IMR-90 (cell line): ENCODE measurements at regions not wholly inside any gene's neighbourhood (a gene's known extent, or its start where the extent isn't known, plus 50 kb on each side); places are given as distances from the start of the nearest gene placed in this dataset.

ENCODE experiments used
- ATAC-seq: fragments of 200-7000 bp; cut with Tn5 transposase; 2 replicates; pipeline ENCODE4 v1.9.1; 2020; ENCODE audit warnings: low read depth, mild to moderate bottlenecking, moderate library complexity
- BruUV-seq: library from RNA; stranded (reverse); fragments of 400-500 nt; replicated peaks from 2 replicates; lab custom pipeline; 2021; lab: Mats Ljungman, UMichigan
- CTCF ChIA-PET: fragments of 300-600 bp; formaldehyde crosslinking; extraction: SDS; loops from one replicate; lab custom pipeline; 2021; ENCODE audit warnings: antibody characterized with exemption; lab: Yijun Ruan, JAX
- POLR2A ChIA-PET: fragments of 300-600 bp; sonication (Branson Sonifier 250); formaldehyde crosslinking; loops from one replicate; lab custom pipeline; 2022; ENCODE audit warnings: antibody characterized with exemption; ENCODE audit not compliant: unreplicated experiment; lab: Charles Lee
- DNase-seq: peaks from one replicate; pipeline ENCODE4 v3.0.0; 2013
- H2AFZ ChIP-seq: replicated peaks from 2 replicates; pipeline ENCODE3; 2013; ENCODE audit warnings: low read length, mild to moderate bottlenecking; ENCODE audit not compliant: poor library complexity
- H2AK5ac ChIP-seq: 2 replicates; pipeline ENCODE4 v1.6.1; 2013; ENCODE audit warnings: low read depth, low read length, inconsistent platforms
- H2AK9ac ChIP-seq: replicated peaks from 2 replicates; pipeline ENCODE3; 2013; ENCODE audit warnings: mild to moderate bottlenecking, low read depth, low read length, moderate library complexity; ENCODE audit not compliant: poor library complexity
- H2BK120ac ChIP-seq: 2 replicates; pipeline ENCODE4 v1.6.1; 2013; ENCODE audit warnings: low read depth, low read length, inconsistent platforms
- H2BK15ac ChIP-seq: 3 replicates; pipeline ENCODE4 v1.6.1; 2013; ENCODE audit warnings: low read depth, low read length, inconsistent platforms
- H2BK20ac ChIP-seq: 2 replicates; pipeline ENCODE4 v1.6.1; 2013; ENCODE audit warnings: low read depth, mild to moderate bottlenecking, inconsistent platforms, low read length, moderate library complexity
- H2BK5ac ChIP-seq: 2 replicates; pipeline ENCODE4 v1.6.1; 2013; ENCODE audit warnings: mild to moderate bottlenecking, low read depth, low read length, inconsistent platforms; ENCODE audit not compliant: poor library complexity, severe bottlenecking
- H3K14ac ChIP-seq: replicated peaks from 2 replicates; pipeline ENCODE4 v1.6.1; 2013; ENCODE audit warnings: low read depth, low read length, inconsistent platforms
- H3K18ac ChIP-seq: 2 replicates; pipeline ENCODE4 v1.6.1; 2013; ENCODE audit warnings: low read depth, low read length, control low read depth
- H3K23ac ChIP-seq: 2 replicates; pipeline ENCODE4 v1.6.1; 2013; ENCODE audit warnings: low read depth, low read length, inconsistent platforms
- H3K27ac ChIP-seq: 2 replicates; pipeline ENCODE4 v1.5.1; 2013; ENCODE audit warnings: mild to moderate bottlenecking, control low read depth, low read length; ENCODE audit not compliant: insufficient read depth
- H3K27me3 ChIP-seq: 2 replicates; pipeline ENCODE4 v1.6.1; 2013; ENCODE audit warnings: low read length; ENCODE audit not compliant: control insufficient read depth, insufficient read depth
- H3K36me3 ChIP-seq: 2 replicates; pipeline ENCODE4 v1.6.1; 2013; ENCODE audit warnings: low read length, mixed read lengths; ENCODE audit not compliant: control insufficient read depth, insufficient read depth
- H3K4ac ChIP-seq: 2 replicates; pipeline ENCODE4 v1.6.1; 2013; ENCODE audit warnings: low read depth, low read length, inconsistent platforms
- H3K4me1 ChIP-seq: 2 replicates; pipeline ENCODE4 v1.6.1; 2013; ENCODE audit warnings: low read length, mixed read lengths; ENCODE audit not compliant: control insufficient read depth, insufficient read depth
- H3K4me2 ChIP-seq: 2 replicates; pipeline ENCODE4 v1.6.1; 2013; ENCODE audit warnings: low read depth, mild to moderate bottlenecking, control low read depth, low read length, moderate library complexity
- H3K4me3 ChIP-seq: 2 replicates; pipeline ENCODE4 v1.5.1; 2013; ENCODE audit warnings: low read depth, mild to moderate bottlenecking, control low read depth, low read length, moderate library complexity; ENCODE audit not compliant: insufficient read depth
- H3K56ac ChIP-seq: 2 replicates; pipeline ENCODE4 v1.6.1; 2013; ENCODE audit warnings: low read length, inconsistent platforms; ENCODE audit not compliant: insufficient read depth; ENCODE audit errors: extremely low read depth
- H3K79me1 ChIP-seq, 2 experiments: 2 replicates each; pipeline ENCODE4 v1.6.1; 2013; ENCODE audit warnings: low read length in 2 of 2, inconsistent platforms in 1 of 2, low read depth in 1 of 2
- H3K9ac ChIP-seq: 2 replicates; pipeline ENCODE4 v1.6.1; 2013; ENCODE audit warnings: low read depth, low read length, control low read depth
- H3K9me1 ChIP-seq: 2 replicates; pipeline ENCODE4 v1.6.1; 2013; ENCODE audit warnings: low read length, inconsistent platforms; ENCODE audit not compliant: insufficient read depth
- H3K9me3 ChIP-seq: 2 replicates; pipeline ENCODE4 v1.6.1; 2013; ENCODE audit warnings: low read length; ENCODE audit not compliant: control insufficient read depth, insufficient read depth
- H4K20me1 ChIP-seq: 2 replicates; pipeline ENCODE4 v1.6.1; 2013; ENCODE audit warnings: low read length, inconsistent platforms; ENCODE audit not compliant: insufficient read depth
- H4K5ac ChIP-seq: 2 replicates; pipeline ENCODE4 v1.6.1; 2013; ENCODE audit warnings: mild to moderate bottlenecking, low read depth, low read length, control low read depth
- H4K8ac ChIP-seq, 2 experiments: 2 replicates each; pipeline ENCODE4 v1.6.1; 2013; ENCODE audit warnings: low read depth in 2 of 2, low read length in 2 of 2, control low read depth in 1 of 2, inconsistent platforms in 1 of 2
- H4K91ac ChIP-seq: 2 replicates; pipeline ENCODE4 v1.6.1; 2013; ENCODE audit warnings: low read depth, low read length, inconsistent platforms; ENCODE audit not compliant: insufficient read depth
- BHLHE40 ChIP-seq: fragments of 150-350 bp; IDR thresholded peaks from 2 replicates; pipeline ENCODE4 v1.6.1; 2016; ENCODE audit warnings: mild to moderate bottlenecking, low read depth, low read length
- CHD1 ChIP-seq: IDR thresholded peaks from 2 replicates; pipeline ENCODE4 v1.6.1; 2012; ENCODE audit warnings: low read depth, low read length, improper control_type of control experiment
- FOS ChIP-seq: fragments of 150-350 bp; IDR thresholded peaks from 2 replicates; pipeline ENCODE4 v1.6.1; 2016; ENCODE audit warnings: low read depth, low read length
- MAFK ChIP-seq: IDR thresholded peaks from 2 replicates; pipeline ENCODE4 v1.6.1; 2012; ENCODE audit warnings: low read depth, low read length, improper control_type of control experiment
- MAZ ChIP-seq: IDR thresholded peaks from 2 replicates; pipeline ENCODE4 v1.6.1; 2012; ENCODE audit warnings: low read depth, mild to moderate bottlenecking, low read length, improper control_type of control experiment, moderate library complexity, borderline replicate concordance
- POLR2A ChIP-seq: IDR thresholded peaks from 2 replicates; pipeline ENCODE4 v1.6.1; 2012; ENCODE audit warnings: mild to moderate bottlenecking, low read depth, low read length
- RAD21 ChIP-seq: IDR thresholded peaks from 2 replicates; pipeline ENCODE4 v1.6.1; 2012; ENCODE audit warnings: low read length, improper control_type of control experiment
- RFX5 ChIP-seq: IDR thresholded peaks from 2 replicates; pipeline ENCODE4 v1.8.0; 2012; ENCODE audit warnings: low read depth, mild to moderate bottlenecking, low read length, moderate library complexity
- WGBS, 2 experiments: methylation state at CpG; one replicate each; pipeline versions ENCODE4 v1.1.5 to v1.1.7; 2013; ENCODE audit warnings: missing lambda C conversion rate in 2 of 2; ENCODE audit not compliant: insufficient read length in 1 of 2; ENCODE audit errors: extremely low coverage in 2 of 2; 5-methylcytosine and 5-hydroxymethylcytosine counted together
- dilution Hi-C: fragments of 300-500 bp; cut with HindIII; formaldehyde crosslinking; loops from one replicate; pipeline ENCODE4 v1.14.3; 2018; ENCODE audit warnings: low sequenced_read_pairs; ENCODE audit not compliant: unreplicated experiment
- in situ Hi-C: fragments of 300-500 bp; cut with MboI; formaldehyde crosslinking; loops from 3 replicates; pipeline ENCODE4 v1.14.3; 2019; ENCODE audit warnings: low sequenced_read_pairs, inconsistent platforms, mixed read lengths
- intact Hi-C: fragments of 100-400 bp; cut with micrococcal nuclease; formaldehyde crosslinking; loops from 2 replicates; pipeline ENCODE4 v1.10.0; 2022

DNA sequence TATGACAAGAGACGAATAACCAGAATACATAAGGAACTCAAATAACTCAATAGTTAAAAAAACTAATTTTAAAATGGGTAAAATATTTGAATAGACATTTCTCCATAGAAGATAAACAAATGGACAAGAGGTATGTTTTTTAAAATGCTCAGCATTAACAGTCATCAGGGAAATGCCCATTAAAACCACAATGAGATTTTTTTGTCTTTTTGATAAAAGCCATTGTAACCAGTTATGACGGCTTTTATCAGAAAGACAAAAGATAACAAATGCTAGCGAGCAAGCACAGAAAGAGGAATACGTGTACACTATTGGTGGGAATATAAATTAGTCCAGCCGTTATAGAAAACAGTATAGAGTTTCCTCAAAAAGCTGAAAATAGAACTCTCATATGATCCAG, 388.2 kb upstream of the INTU start:
- no peaks in the 10 kb centered on the region for H3K9me1 ChIP-seq
- no peaks in the 10 kb centered on the region for H3K9me3 ChIP-seq
- H3K4me2 ChIP-seq = no peak overlapping the region
- no TSS peak for BruUV-seq
- H3K18ac ChIP-seq = no peak overlapping the region
- H3K9ac ChIP-seq = no peak overlapping the region
- no peaks in the 10 kb centered on the region for H3K79me1 ChIP-seq
- no peak overlapping the region for H4K91ac ChIP-seq
- H4K5ac ChIP-seq = no peak overlapping the region
- TF ChIP-seq FOS (no peak), RFX5 (no peak), MAZ (no peak), POLR2A (no peak), CHD1 (no peak), MAFK (no peak), RAD21 (no peak), BHLHE40 (no peak)
- H3K4me1 ChIP-seq = no peaks in the 10 kb centered on the region
- no peak overlapping the region for H3K4me3 ChIP-seq
- H3K4ac ChIP-seq = no peak overlapping the region
- no peak for ATAC-seq
- H3K36me3 ChIP-seq = no peaks in the 10 kb centered on the region
- no peak overlapping the region for H3K27ac ChIP-seq
- intact Hi-C loops = no loop called here
- ChIA-PET POLR2A (no interaction called here), CTCF (no interaction called here)
- no peak overlapping the region for H2AK5ac ChIP-seq
- dilution Hi-C loops = no loop called here
- WGBS, 2 experiments = no CpG with 5 or more reads among the region's 5 CpGs
- H4K20me1 ChIP-seq = no peaks in the 10 kb centered on the region
- no peak overlapping the region for H3K56ac ChIP-seq
- no peak overlapping the region for H2AK9ac ChIP-seq
- no peak overlapping the region for H3K23ac ChIP-seq
- H2BK120ac ChIP-seq = no peak overlapping the region
- H2AFZ ChIP-seq = no peak overlapping the region
- no peak for DNase-seq
- no peak overlapping the region for H4K8ac ChIP-seq
- in situ Hi-C loops = no loop called here
- H2BK20ac ChIP-seq = no peak overlapping the region
- H3K14ac ChIP-seq = no peak overlapping the region
- H2BK5ac ChIP-seq = no peak overlapping the region
- no peaks in the 10 kb centered on the region for H3K27me3 ChIP-seq
- no peak overlapping the region for H2BK15ac ChIP-seq
